ENCODE measurements at regions not wholly inside any gene's neighbourhood (a gene's known extent, or its start where the extent isn't known, plus 50 kb on each side); places are given as distances from the start of the nearest gene placed in this dataset.
A peak's percentile ranks its signal among the peaks of the same experiment; 100 is the strongest.

- no peak overlapping the region for H3K27ac ChIP-seq (ENCODE audit: control insufficient read depth, insufficient read depth, low read length)
- no peak for DNase-seq (ENCODE audit: low read depth, low spot score)
- H3K36me3 ChIP-seq (ENCODE audit: control insufficient read depth in 2 of 2, extremely low read depth in 1 of 2, insufficient read depth in 2 of 2, low read length in 2 of 2) = no peaks in the 10 kb centered on the region
- H2AFZ ChIP-seq (ENCODE audit: control insufficient read depth, low read length) = no peak overlapping the region
- no peaks in the 10 kb centered on the region for H3K9me1 ChIP-seq (ENCODE audit: control insufficient read depth, extremely low read depth, insufficient read depth, low read length)
- H3K27me3 ChIP-seq (ENCODE audit: control insufficient read depth, extremely low read depth, insufficient read depth, low read length) = no peaks in the 10 kb centered on the region
- H3K9ac ChIP-seq (ENCODE audit: control insufficient read depth, extremely low read depth, insufficient read depth, low read length) = no peak overlapping the region
- dilution Hi-C loops (cut with MboI; ENCODE audit: extremely low pct_ligation_motif_present, low sequenced_read_pairs) = no loop called here
- TF ChIP-seq EZH2 (IDR thresholded peaks at IDR 0.05; ENCODE audit: low read length) = no peak
- TF ChIP-seq, protein P1, sequence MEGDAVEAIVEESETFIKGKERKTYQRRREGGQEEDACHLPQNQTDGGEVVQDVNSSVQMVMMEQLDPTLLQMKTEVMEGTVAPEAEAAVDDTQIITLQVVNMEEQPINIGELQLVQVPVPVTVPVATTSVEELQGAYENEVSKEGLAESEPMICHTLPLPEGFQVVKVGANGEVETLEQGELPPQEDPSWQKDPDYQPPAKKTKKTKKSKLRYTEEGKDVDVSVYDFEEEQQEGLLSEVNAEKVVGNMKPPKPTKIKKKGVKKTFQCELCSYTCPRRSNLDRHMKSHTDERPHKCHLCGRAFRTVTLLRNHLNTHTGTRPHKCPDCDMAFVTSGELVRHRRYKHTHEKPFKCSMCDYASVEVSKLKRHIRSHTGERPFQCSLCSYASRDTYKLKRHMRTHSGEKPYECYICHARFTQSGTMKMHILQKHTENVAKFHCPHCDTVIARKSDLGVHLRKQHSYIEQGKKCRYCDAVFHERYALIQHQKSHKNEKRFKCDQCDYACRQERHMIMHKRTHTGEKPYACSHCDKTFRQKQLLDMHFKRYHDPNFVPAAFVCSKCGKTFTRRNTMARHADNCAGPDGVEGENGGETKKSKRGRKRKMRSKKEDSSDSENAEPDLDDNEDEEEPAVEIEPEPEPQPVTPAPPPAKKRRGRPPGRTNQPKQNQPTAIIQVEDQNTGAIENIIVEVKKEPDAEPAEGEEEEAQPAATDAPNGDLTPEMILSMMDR (optimal IDR thresholded peaks at IDR 0.05 in 1 of 3, IDR thresholded peaks at IDR 0.05 in 1 of 3, conservative IDR thresholded peaks at IDR 0.05 in 1 of 3; ENCODE audit: extremely low read depth in 1 of 3, insufficient read depth in 2 of 3, low read length in 3 of 3) = no peak
- H4K20me1 ChIP-seq (ENCODE audit: control insufficient read depth, extremely low read depth, insufficient read depth, low read length) = no peaks in the 10 kb centered on the region
- H3K9me3 ChIP-seq (ENCODE audit: control insufficient read depth, low read depth, low read length) = no peaks in the 10 kb centered on the region
- H3K4me1 ChIP-seq (ENCODE audit: control insufficient read depth, extremely low read depth, insufficient read depth, low read length) = peaks cover 5% of the 10 kb centered on the region
- no peak overlapping the region for H3K4me3 ChIP-seq (ENCODE audit: control insufficient read depth in 2 of 3, extremely low read depth in 1 of 3, insufficient read depth in 2 of 3, low read depth in 1 of 3, low read length in 3 of 3)
- H3K79me2 ChIP-seq (ENCODE audit: control insufficient read depth, insufficient read depth, low read length) = no peaks in the 10 kb centered on the region
- FAIRE-seq = no peak
- no peak overlapping the region for H3K4me2 ChIP-seq (ENCODE audit: control insufficient read depth, extremely low read depth, insufficient read depth, low read depth, low read length)
Observed at GRCh38 chr7:80392229-80393169, 119.4 kb downstream of the GNAT3 start.

GRCh38 chr7:80387634-80388193 is 124.2 kb downstream of the GNAT3 start:
- Histone ChIP-seq H3K9ac (ENCODE audit: control insufficient read depth, extremely low read depth, insufficient read depth, low read length) (no peak overlapping the region), H2AFZ (ENCODE audit: control insufficient read depth, low read length) (peak overlapping the region; percentile 58), H3K4me1 (ENCODE audit: control insufficient read depth, extremely low read depth, insufficient read depth, low read length) (peaks cover 6% of the 10 kb centered on the region), H3K4me3 (ENCODE audit: control insufficient read depth in 2 of 3, extremely low read depth in 1 of 3, insufficient read depth in 2 of 3, low read depth in 1 of 3, low read length in 3 of 3) (no peak overlapping the region), H3K27ac (ENCODE audit: control insufficient read depth, insufficient read depth, low read length) (no peak overlapping the region), H3K4me2 (ENCODE audit: control insufficient read depth, extremely low read depth, insufficient read depth, low read depth, low read length) (peak overlapping the region; percentile 61), H3K79me2 (ENCODE audit: control insufficient read depth, insufficient read depth, low read length) (no peaks in the 10 kb centered on the region), H3K36me3 (ENCODE audit: control insufficient read depth in 2 of 2, extremely low read depth in 1 of 2, insufficient read depth in 2 of 2, low read length in 2 of 2) (no peaks in the 10 kb centered on the region), H3K27me3 (ENCODE audit: control insufficient read depth, extremely low read depth, insufficient read depth, low read length) (no peaks in the 10 kb centered on the region), H3K9me1 (ENCODE audit: control insufficient read depth, extremely low read depth, insufficient read depth, low read length) (no peaks in the 10 kb centered on the region), H4K20me1 (ENCODE audit: control insufficient read depth, extremely low read depth, insufficient read depth, low read length) (no peaks in the 10 kb centered on the region), H3K9me3 (ENCODE audit: control insufficient read depth, low read depth, low read length) (no peaks in the 10 kb centered on the region)
- no peak for TF ChIP-seq EZH2 (IDR thresholded peaks at IDR 0.05; ENCODE audit: low read length)
- TF ChIP-seq, protein P1 (optimal IDR thresholded peaks at IDR 0.05 in 1 of 3, IDR thresholded peaks at IDR 0.05 in 1 of 3, conservative IDR thresholded peaks at IDR 0.05 in 1 of 3; ENCODE audit: extremely low read depth in 1 of 3, insufficient read depth in 2 of 3, low read length in 3 of 3) = no peak
- dilution Hi-C loops (cut with MboI; ENCODE audit: extremely low pct_ligation_motif_present, low sequenced_read_pairs) = no loop called here
- no peak for DNase-seq (ENCODE audit: low read depth, low spot score)
- FAIRE-seq = peak; percentile 66

Data from keratinocyte (primary cell).